Keratinocyte (primary cell): ENCODE measurements at regions not wholly inside any gene's neighbourhood (a gene's known extent, or its start where the extent isn't known, plus 50 kb on each side); places are given as distances from the start of the nearest gene placed in this dataset.

Source experiments
- DNase-seq: peaks from one replicate; pipeline ENCODE4 v3.0.0-alpha.2; 2011; ENCODE audit warnings: low read depth, missing footprints, low spot score
- FAIRE-seq: peaks from 2 replicates; lab custom pipeline; 2011; peaks lifted over from hg19 to GRCh38; lab: Jason Lieb, UNC
- H2AFZ ChIP-seq: 2 replicates; pipeline ENCODE4 v1.6.0; 2012; ENCODE audit warnings: low read length, control low read depth, inconsistent platforms; ENCODE audit not compliant: control insufficient read depth
- H3K27ac ChIP-seq: 2 replicates; pipeline ENCODE4 v1.5.1; 2011; ENCODE audit warnings: low read length; ENCODE audit not compliant: control insufficient read depth, insufficient read depth
- H3K27me3 ChIP-seq: 3 replicates; pipeline ENCODE4 v1.6.0; 2011; ENCODE audit warnings: low read length; ENCODE audit not compliant: control insufficient read depth, insufficient read depth; ENCODE audit errors: extremely low read depth
- H3K36me3 ChIP-seq, 2 experiments: 2 replicates in 1 of 2; 3 replicates in 1 of 2; pipeline ENCODE4 v1.5.1; 2011; ENCODE audit warnings: low read length in 2 of 2, mild to moderate bottlenecking in 1 of 2; ENCODE audit not compliant: control insufficient read depth in 2 of 2, insufficient read depth in 2 of 2; ENCODE audit errors: extremely low read depth in 1 of 2
- H3K4me1 ChIP-seq: 3 replicates; pipeline ENCODE4 v1.5.1; 2011; ENCODE audit warnings: low read length; ENCODE audit not compliant: control insufficient read depth, insufficient read depth; ENCODE audit errors: extremely low read depth
- H3K4me2 ChIP-seq: 3 replicates; pipeline ENCODE4 v1.6.0; 2011; ENCODE audit warnings: low read depth, low read length; ENCODE audit not compliant: control insufficient read depth, insufficient read depth; ENCODE audit errors: extremely low read depth
- H3K4me3 ChIP-seq, 3 experiments: fragments of 200-600 bp in 1 of 3; sonication (generic) in 1 of 3; 2 replicates in 2 of 3; 3 replicates in 1 of 3; pipeline ENCODE4 v1.5.1; 2011 to 2016; ENCODE audit warnings: low read length in 3 of 3, mild to moderate bottlenecking in 3 of 3, control low read depth in 2 of 3, inconsistent platforms in 1 of 3, low read depth in 1 of 3, mixed read lengths in 1 of 3, mixed run types in 1 of 3, moderate library complexity in 1 of 3; ENCODE audit not compliant: control insufficient read depth in 2 of 3, insufficient read depth in 2 of 3; ENCODE audit errors: extremely low read depth in 1 of 3
- H3K79me2 ChIP-seq: 2 replicates; pipeline ENCODE4 v1.6.0; 2012; ENCODE audit warnings: low read length; ENCODE audit not compliant: control insufficient read depth, insufficient read depth
- H3K9ac ChIP-seq: 3 replicates; pipeline ENCODE4 v1.6.0; 2011; ENCODE audit warnings: low read length; ENCODE audit not compliant: control insufficient read depth, insufficient read depth; ENCODE audit errors: extremely low read depth
- H3K9me1 ChIP-seq: 3 replicates; pipeline ENCODE4 v1.6.0; 2011; ENCODE audit warnings: low read length; ENCODE audit not compliant: control insufficient read depth, insufficient read depth; ENCODE audit errors: extremely low read depth
- H3K9me3 ChIP-seq: 2 replicates; pipeline ENCODE4 v1.5.1; 2012; ENCODE audit warnings: low read depth, low read length; ENCODE audit not compliant: control insufficient read depth
- H4K20me1 ChIP-seq: 3 replicates; pipeline ENCODE4 v1.6.0; 2011; ENCODE audit warnings: low read length; ENCODE audit not compliant: control insufficient read depth, insufficient read depth; ENCODE audit errors: extremely low read depth
- EZH2 ChIP-seq: IDR thresholded peaks from one replicate; pipeline ENCODE4 v1.6.1; 2012; ENCODE audit warnings: inconsistent platforms, mild to moderate bottlenecking, low read length, moderate library complexity
- dilution Hi-C: fragments of 300-500 bp; cut with MboI; formaldehyde crosslinking; loops from one replicate; pipeline ENCODE4 v1.7.0; 2020; ENCODE audit warnings: low sequenced_read_pairs; ENCODE audit not compliant: extremely low pct_ligation_motif_present
- TF ChIP-seq, protein P1 (sequence below), 3 experiments: IDR thresholded peaks in 1 of 3; conservative IDR thresholded peaks in 1 of 3; optimal IDR thresholded peaks in 1 of 3; 2 replicates in 2 of 3; 3 replicates in 1 of 3; pipeline versions ENCODE3 to v1.5.1; 2011; ENCODE audit warnings: low read length in 3 of 3, mild to moderate bottlenecking in 3 of 3, moderate library complexity in 2 of 3, control low read depth in 1 of 3, inconsistent platforms in 1 of 3; ENCODE audit not compliant: insufficient read depth in 2 of 3; ENCODE audit errors: extremely low read depth in 1 of 3

DNA sequence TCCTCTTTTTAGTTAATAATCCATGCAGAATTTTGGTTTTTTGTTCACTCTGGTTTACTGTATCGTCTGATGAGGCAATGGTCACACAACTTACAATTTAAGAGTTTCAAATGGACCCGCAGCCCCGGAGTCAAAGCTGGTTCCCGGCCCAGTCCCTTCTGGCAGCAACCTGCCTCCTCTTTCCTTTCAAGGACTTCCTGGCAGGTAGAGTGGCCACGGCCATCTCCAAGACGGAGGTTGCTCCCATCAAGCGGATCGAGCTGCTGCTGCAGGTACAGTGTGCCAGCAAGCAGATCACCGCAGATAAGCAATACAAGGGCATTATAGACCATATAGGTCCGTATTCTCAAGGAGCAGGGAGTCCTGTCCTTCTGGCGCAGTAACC, 218.2 kb downstream of the GJA1 start:
- dilution Hi-C loops: no loop called here
- TF ChIP-seq, protein P1, sequence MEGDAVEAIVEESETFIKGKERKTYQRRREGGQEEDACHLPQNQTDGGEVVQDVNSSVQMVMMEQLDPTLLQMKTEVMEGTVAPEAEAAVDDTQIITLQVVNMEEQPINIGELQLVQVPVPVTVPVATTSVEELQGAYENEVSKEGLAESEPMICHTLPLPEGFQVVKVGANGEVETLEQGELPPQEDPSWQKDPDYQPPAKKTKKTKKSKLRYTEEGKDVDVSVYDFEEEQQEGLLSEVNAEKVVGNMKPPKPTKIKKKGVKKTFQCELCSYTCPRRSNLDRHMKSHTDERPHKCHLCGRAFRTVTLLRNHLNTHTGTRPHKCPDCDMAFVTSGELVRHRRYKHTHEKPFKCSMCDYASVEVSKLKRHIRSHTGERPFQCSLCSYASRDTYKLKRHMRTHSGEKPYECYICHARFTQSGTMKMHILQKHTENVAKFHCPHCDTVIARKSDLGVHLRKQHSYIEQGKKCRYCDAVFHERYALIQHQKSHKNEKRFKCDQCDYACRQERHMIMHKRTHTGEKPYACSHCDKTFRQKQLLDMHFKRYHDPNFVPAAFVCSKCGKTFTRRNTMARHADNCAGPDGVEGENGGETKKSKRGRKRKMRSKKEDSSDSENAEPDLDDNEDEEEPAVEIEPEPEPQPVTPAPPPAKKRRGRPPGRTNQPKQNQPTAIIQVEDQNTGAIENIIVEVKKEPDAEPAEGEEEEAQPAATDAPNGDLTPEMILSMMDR (optimal IDR thresholded peaks at IDR 0.05 in 1 of 3, IDR thresholded peaks at IDR 0.05 in 1 of 3, conservative IDR thresholded peaks at IDR 0.05 in 1 of 3; ENCODE audit: extremely low read depth in 1 of 3, insufficient read depth in 2 of 3, low read length in 3 of 3): no peak
- no peak for TF ChIP-seq EZH2
- no peaks in the 10 kb centered on the region for H3K79me2 ChIP-seq
- no peaks in the 10 kb centered on the region for H3K27me3 ChIP-seq
- no peak overlapping the region for H2AFZ ChIP-seq
- H3K9me1 ChIP-seq: no peaks in the 10 kb centered on the region
- H3K4me3 ChIP-seq: no peak overlapping the region
- no peak overlapping the region for H3K4me2 ChIP-seq
- H3K9ac ChIP-seq: no peak overlapping the region
- FAIRE-seq (no peak), DNase-seq (no peak)
- no peaks in the 10 kb centered on the region for H3K9me3 ChIP-seq
- H3K36me3 ChIP-seq: no peaks in the 10 kb centered on the region
- no peaks in the 10 kb centered on the region for H4K20me1 ChIP-seq
- no peaks in the 10 kb centered on the region for H3K4me1 ChIP-seq
- no peak overlapping the region for H3K27ac ChIP-seq

DNA sequence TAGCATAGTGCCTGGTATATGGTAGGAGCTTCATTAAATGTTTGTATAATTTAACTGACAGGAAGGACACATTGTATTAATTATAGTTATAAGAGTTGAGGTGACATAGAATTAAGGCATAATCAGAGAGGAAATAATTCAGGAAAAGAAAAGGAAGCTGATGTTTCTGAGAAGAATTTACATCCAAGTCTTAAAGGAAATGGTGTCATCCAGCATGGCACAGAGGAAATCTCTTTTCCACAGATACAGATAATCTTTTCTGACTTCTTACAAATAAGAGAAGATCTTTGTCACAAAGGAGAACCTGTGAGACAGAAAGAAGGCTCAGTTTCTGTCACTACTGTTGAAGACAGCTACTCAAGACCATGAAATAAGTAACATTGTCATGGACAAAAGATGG, 222.5 kb downstream of the GJA1 start:
- H3K36me3 ChIP-seq: no peaks in the 10 kb centered on the region
- no peak overlapping the region for H3K4me2 ChIP-seq
- DNase-seq (no peak), FAIRE-seq (no peak)
- no peaks in the 10 kb centered on the region for H3K4me1 ChIP-seq
- H2AFZ ChIP-seq: no peak overlapping the region
- dilution Hi-C loops: no loop called here
- no peaks in the 10 kb centered on the region for H3K9me1 ChIP-seq
- no peaks in the 10 kb centered on the region for H3K27me3 ChIP-seq
- H3K27ac ChIP-seq: no peak overlapping the region
- TF ChIP-seq, protein P1 (optimal IDR thresholded peaks at IDR 0.05 in 1 of 3, IDR thresholded peaks at IDR 0.05 in 1 of 3, conservative IDR thresholded peaks at IDR 0.05 in 1 of 3; ENCODE audit: extremely low read depth in 1 of 3, insufficient read depth in 2 of 3, low read length in 3 of 3): no peak
- TF ChIP-seq EZH2: no peak
- H3K79me2 ChIP-seq: no peaks in the 10 kb centered on the region
- no peak overlapping the region for H3K9ac ChIP-seq
- H3K4me3 ChIP-seq: no peak overlapping the region
- no peaks in the 10 kb centered on the region for H4K20me1 ChIP-seq
- no peaks in the 10 kb centered on the region for H3K9me3 ChIP-seq
